GM21381 (cell line): ENCODE measurements at regions not wholly inside any gene's neighbourhood (a gene's known extent, or its start where the extent isn't known, plus 50 kb on each side); places are given as distances from the start of the nearest gene placed in this dataset.

Experiments
- ATAC-seq: cut with Tn5 transposase; IDR thresholded peaks from one replicate; pipeline ENCODE4 v1.9.1; 2021; ENCODE audit warnings: mild to moderate bottlenecking, moderate library complexity; ENCODE audit not compliant: unreplicated experiment

GRCh38 chr2:20523073-20523798, 76.4 kb downstream of the RHOB start:
- no peak for ATAC-seq

- no peak for ATAC-seq
Measured at GRCh38 chr2:20523799-20524187, 76.9 kb downstream of the RHOB start.

GRCh38 chr2:20524412-20525040, 77.7 kb downstream of the RHOB start:
- ATAC-seq = peak; percentile 64

- ATAC-seq = peak; percentile 85
Measured at GRCh38 chr2:20525041-20526035, 78.5 kb downstream of the RHOB start.

- no peak for ATAC-seq
Measured at GRCh38 chr2:20526160-20526559, 79.3 kb downstream of the RHOB start.

GRCh38 chr2:20526708-20527107, 79.8 kb downstream of the RHOB start:
- ATAC-seq = no peak

- ATAC-seq = no peak
Measured at GRCh38 chr2:20528713-20529112, 81.8 kb downstream of the RHOB start.

GRCh38 chr2:20530520-20530919, 83.6 kb downstream of the RHOB start:
- ATAC-seq = no peak

- ATAC-seq = no peak
Measured at GRCh38 chr2:20531633-20532262, 84.9 kb downstream of the RHOB start.

GRCh38 chr2:20532634-20533437, 86.0 kb downstream of the RHOB start:
- ATAC-seq = no peak

GRCh38 chr2:20533993-20534622, 87.2 kb downstream of the RHOB start:
- no peak for ATAC-seq

GRCh38 chr2:20534913-20535801, 88.3 kb downstream of the RHOB start:
- no peak for ATAC-seq

- no peak for ATAC-seq
Measured at GRCh38 chr2:20536619-20537422, 89.9 kb downstream of the RHOB start.

- no peak for ATAC-seq
Measured at GRCh38 chr2:20537423-20538307, 90.8 kb downstream of the RHOB start.

GRCh38 chr2:20538308-20539132, 91.6 kb downstream of the RHOB start:
- ATAC-seq = no peak

- no peak for ATAC-seq
Measured at GRCh38 chr2:20539133-20539719, 92.4 kb downstream of the RHOB start.
